ENCODE measurements at regions not wholly inside any gene's neighbourhood (a gene's known extent, or its start where the extent isn't known, plus 50 kb on each side); places are given as distances from the start of the nearest gene placed in this dataset.

GRCh38 chr6:78599526-78599925 is 267.8 kb upstream of the IRAK1BP1 start:
- TF ChIP-seq CTCF (conservative IDR thresholded peaks at IDR 0.05; ENCODE audit: low read depth, low read length), result no peak
- no peak overlapping the region for H3K4me3 ChIP-seq (ENCODE audit: low read depth, low read length)
- no peak for DNase-seq (ENCODE audit: low read depth)

- no peak for TF ChIP-seq CTCF (conservative IDR thresholded peaks at IDR 0.05; ENCODE audit: low read depth, low read length)
- no peak overlapping the region for H3K4me3 ChIP-seq (ENCODE audit: low read depth, low read length)
- DNase-seq (ENCODE audit: low read depth), result peak; percentile 85
Measured at GRCh38 chr6:78605909-78606446, 261.4 kb upstream of the IRAK1BP1 start.

GRCh38 chr6:78607189-78607588 is 260.2 kb upstream of the IRAK1BP1 start:
- TF ChIP-seq CTCF (conservative IDR thresholded peaks at IDR 0.05; ENCODE audit: low read depth, low read length), result no peak
- no peak overlapping the region for H3K4me3 ChIP-seq (ENCODE audit: low read depth, low read length)
- peak; percentile 24 for DNase-seq (ENCODE audit: low read depth)

- TF ChIP-seq CTCF (conservative IDR thresholded peaks at IDR 0.05; ENCODE audit: low read depth, low read length), result no peak
- no peak overlapping the region for H3K4me3 ChIP-seq (ENCODE audit: low read depth, low read length)
- DNase-seq (ENCODE audit: low read depth), result no peak
Measured at GRCh38 chr6:78611102-78611620, 256.2 kb upstream of the IRAK1BP1 start.

GRCh38 chr6:78611886-78612480 is 255.4 kb upstream of the IRAK1BP1 start:
- DNase-seq (ENCODE audit: low read depth), result peak; percentile 54
- peak; percentile 62 for TF ChIP-seq CTCF (conservative IDR thresholded peaks at IDR 0.05; ENCODE audit: low read depth, low read length)
- no peak overlapping the region for H3K4me3 ChIP-seq (ENCODE audit: low read depth, low read length)

GRCh38 chr6:78614961-78615360 is 252.4 kb upstream of the IRAK1BP1 start:
- no peak overlapping the region for H3K4me3 ChIP-seq (ENCODE audit: low read depth, low read length)
- no peak for DNase-seq (ENCODE audit: low read depth)
- no peak for TF ChIP-seq CTCF (conservative IDR thresholded peaks at IDR 0.05; ENCODE audit: low read depth, low read length)

GRCh38 chr6:78615430-78615904 is 251.9 kb upstream of the IRAK1BP1 start:
- no peak overlapping the region for H3K4me3 ChIP-seq (ENCODE audit: low read depth, low read length)
- no peak for TF ChIP-seq CTCF (conservative IDR thresholded peaks at IDR 0.05; ENCODE audit: low read depth, low read length)
- DNase-seq (ENCODE audit: low read depth), result peak; percentile 50

Data from choroid plexus epithelial cell (primary cell).